Activated CD4-positive, CD25-positive, alpha-beta regulatory T cell treated with anti-CD3 and anti-CD28 coated beads, Interleukin-2, amount 50 U/mL, for 24 hours (primary cell): ENCODE measurements at regions not wholly inside any gene's neighbourhood (a gene's known extent, or its start where the extent isn't known, plus 50 kb on each side); places are given as distances from the start of the nearest gene placed in this dataset.
"Not testable (repeated sequence)": the region's sequence is repeated elsewhere in the genome, so short reads cannot be mapped to it uniquely, and the experiment has no call there.

ENCODE experiments used
- ATAC-seq, 2 donors: fragments of 150-1000 bp; cut with Tn5 transposase; one replicate each; pipeline ENCODE4 v1.10.0; 2021; ENCODE audit warnings: mild to moderate bottlenecking in 1 of 2, moderate library complexity in 1 of 2

DNA sequence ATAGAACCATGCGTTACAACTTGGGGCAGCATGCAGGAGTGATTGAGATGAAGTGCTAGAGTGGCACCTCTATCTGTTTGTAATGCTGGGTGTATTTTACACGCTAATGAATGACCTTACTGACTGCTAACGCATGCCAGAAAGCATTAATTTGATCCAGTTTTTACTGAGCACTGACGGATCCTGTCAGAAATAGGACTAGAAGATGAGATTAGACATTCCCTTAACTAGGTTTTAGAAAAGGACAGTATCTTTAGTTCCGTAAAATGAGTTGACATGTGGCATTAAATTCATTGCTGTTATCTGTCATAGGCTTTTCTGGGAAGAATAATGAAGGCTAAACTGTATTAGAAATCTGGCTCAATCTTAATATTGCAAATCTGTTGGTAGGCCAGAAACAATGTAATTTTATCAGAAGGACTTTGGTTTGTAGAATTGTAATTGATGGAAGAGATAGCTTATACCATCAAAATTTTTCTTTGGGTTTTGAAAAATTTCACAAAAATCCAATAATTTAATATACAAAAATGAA lies 140.4 kb upstream of the WDFY3 start:
- no peak for ATAC-seq

DNA sequence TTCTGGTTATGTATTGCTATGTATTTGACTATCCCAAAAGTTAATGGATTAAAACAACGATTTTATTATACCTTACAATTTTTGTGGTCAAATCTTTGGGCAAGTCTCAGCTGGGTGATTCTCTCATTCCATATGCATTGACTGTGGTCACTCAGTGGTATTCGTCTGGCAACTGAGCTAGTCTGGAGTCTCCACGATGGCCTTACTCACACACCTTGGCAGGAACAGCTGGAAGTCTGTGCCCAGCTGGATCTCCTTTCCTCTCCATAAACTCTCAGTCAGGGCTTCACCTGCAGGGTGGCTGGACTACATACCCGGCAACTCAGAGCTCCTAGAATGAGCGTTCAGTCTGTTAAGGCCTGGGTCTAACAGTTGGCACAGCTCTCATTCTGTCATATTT lies 141.1 kb upstream of the WDFY3 start:
- no peak for ATAC-seq

DNA sequence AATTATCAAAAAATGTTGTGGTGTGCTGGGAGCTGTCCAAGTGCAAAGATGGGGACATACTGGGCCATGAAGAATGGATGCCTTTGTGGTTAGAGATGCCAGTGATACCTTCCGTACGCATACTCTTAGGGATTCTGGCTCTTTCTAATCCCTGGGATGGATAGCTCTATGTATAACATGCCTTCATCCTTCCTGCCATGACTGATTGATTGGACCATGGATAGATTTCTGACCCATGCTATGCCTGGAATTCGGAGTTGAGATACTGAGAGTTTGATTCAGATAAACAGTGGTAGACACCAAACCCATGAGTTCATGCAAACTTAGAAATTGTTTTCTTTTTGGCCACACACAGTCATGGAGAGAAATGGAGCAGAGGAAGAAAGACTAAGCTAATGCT lies 147.2 kb upstream of the WDFY3 start:
- no peak for ATAC-seq

DNA sequence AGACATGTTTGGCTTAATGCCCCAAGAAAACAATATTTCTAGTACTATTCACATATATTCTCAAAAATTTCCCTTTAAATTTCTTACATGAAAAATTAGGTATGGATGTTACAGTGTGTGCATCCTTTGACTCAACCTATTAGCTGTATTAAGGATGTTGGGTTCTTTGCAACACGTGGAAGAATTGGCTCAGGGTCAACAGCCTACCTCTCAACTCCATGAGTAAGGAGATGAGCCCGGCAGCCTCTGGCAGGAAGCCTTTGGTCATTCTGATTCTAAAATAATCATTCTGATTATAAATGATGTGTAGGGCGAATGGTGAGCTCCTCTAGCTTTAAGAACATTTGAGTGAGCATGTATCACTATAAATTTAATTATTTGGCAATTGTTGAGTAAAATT lies 148.0 kb upstream of the WDFY3 start:
- ATAC-seq: no peak

DNA sequence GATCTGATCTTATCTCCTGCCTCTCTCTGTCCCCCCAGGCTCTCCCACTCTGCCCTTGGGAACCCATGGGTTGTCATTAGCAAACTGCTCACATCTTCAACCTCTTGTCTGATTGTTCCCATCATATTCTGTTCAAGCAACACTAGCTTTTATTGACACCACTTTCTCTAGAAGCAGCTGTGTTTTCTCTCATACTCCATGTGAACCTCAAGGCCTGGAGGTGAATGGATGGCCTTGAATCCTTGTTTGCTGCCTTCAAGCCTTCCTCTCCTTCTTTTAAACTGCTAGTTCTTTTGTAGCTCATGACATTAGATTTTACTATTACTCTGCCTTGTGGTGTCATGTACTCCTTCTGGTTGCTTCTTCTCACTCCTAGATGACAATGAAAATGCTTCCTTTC lies 149.5 kb upstream of the WDFY3 start:
- no peak for ATAC-seq

DNA sequence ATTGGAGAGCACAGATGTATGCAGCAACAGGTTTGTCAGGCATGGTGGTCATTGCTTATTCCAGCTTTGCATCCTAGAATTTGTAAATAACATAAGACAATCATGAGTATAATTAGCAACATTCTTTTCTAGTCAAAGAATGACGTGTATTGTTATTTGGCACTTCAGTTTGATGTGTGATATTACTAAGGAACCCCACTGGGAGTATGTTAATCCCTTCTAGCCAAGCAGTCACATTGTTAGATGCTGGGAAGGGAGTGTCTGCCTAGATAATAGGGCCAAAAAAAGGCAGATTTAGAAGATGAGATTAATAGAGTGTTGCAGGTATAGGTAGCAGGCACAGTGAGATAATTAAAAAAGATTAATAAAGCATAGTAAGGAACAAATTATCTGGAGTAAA lies 159.2 kb upstream of the WDFY3 start:
- ATAC-seq: no peak

DNA sequence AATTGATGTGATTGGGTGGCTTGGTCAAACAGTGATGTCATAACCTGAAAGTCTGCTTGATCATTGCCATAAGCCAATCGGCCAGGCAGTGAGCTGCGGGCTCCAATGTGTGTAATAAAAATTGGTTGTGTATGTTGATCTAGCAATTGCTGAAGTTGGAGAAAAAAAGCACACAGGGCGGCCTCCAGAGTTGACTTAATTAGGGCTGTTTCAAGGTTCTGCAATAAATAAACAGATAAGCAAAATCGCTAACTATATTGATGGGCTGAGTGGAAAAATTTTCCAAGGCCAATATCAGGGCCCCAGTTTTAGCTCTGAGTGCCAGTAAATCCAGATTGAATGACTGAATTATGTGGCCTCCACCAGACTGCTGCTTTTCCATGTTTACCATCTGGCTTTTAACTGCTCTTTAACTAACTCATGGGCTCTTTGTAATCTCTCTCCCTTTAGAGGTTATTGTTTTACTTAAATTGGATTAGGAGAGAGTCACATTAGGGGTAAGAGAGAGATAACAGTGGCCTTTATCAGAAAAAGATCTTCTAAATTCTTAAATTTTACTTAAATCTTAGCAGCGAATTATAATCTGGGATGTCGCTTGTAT lies 160.6 kb upstream of the WDFY3 start:
- ATAC-seq: no peak

DNA sequence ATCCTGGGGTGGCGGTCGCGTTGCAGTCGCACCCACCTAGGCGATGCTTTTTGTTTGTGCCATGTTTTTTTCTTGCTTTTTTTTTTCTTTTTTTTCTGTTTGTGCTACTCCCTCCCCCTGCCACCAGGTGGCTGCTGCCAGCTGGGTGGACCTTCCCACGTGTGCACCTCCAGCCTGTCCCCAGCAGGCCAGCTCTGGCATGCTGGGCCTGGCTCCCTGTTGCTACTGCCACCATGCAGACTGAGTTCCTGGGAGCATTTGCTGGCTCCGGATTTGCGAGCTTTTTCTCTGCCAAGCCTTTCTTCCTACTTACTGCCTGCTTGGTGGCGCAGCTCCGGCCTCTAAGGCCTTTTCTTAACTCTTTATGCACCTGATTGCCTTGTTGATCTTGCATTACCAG lies 161.2 kb upstream of the WDFY3 start:
- ATAC-seq: no peak

DNA sequence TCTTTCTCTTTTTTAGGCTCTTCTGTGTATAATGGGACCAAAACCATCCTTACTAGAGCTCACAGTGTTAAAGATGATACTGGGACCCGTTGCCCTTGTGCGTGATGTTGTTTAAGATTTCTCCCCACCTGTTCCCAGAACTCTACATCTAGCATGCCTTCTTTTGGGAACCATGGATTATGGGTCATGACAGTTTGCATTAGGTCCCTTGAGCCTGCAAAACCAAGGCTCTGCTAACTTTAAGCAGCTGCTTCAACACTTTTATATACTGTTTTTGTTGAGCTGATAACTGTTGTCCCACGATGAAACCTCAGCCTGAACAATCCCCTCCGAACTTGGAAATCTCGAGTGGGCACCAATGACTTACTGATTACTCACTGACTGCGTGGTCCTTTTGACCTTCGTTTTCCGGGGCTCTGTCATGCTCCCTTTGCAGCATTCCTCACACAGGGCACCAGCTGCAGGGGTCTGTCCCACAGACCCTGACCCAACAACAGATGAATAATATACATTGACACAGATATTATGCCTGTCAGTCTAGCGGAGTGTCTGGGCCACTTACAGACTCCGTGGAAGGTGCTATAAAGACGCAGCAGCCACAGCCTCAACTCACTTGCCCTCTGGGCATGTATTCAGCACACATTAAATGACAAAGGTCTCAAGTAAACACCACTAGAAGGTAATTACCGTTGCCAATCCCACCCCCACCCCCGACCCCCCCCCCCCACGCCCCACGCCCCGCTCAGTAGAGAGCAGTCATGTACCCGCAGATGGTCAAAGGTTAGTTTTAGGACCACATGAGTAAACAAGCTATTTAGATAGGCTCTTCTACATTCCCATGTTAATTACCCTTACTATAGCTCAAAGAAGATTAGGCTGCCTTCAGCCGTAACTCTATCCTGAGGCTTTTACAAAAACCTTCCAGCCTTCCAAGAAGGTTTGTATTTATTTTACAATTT lies 162.0 kb upstream of the WDFY3 start:
- no peak for ATAC-seq

DNA sequence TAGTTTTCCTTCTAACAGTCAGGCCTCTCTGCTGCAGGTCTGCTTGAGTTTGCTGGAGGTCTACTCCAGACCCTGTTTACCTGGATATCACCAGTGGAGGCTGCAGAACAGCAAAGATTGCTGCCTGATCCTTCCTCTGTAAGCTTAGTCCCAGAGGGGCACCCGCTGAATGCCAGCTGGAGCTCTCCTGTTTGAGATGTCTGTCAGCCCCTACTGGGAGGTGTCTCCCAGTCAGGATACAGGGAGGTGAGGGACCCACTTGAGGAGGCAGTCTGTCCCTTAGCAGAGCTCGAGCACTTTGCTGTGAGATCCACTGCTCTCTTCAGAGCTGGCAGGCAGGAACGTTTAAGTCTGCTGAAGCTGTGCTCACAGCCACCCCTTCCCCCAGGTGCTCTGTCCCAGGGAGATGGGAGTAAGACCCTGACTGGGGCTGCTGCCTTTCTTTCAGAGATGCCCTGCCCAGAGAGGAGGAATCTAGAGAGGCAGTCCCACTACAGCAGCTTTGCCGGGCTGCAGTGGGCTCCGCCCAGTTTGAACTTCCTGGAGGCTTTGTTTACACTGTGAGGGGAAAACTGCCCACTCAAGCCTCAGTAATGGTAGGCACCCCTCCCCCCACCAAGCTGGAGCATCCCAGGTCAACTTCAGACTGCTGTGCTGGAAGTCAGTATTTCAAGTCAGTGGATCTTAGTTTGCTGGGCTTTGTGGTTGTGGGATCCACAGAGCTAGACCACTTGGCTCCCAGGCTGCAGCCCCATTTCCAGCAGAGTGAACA lies 163.1 kb upstream of the WDFY3 start:
- ATAC-seq: not testable (repeated sequence)

DNA sequence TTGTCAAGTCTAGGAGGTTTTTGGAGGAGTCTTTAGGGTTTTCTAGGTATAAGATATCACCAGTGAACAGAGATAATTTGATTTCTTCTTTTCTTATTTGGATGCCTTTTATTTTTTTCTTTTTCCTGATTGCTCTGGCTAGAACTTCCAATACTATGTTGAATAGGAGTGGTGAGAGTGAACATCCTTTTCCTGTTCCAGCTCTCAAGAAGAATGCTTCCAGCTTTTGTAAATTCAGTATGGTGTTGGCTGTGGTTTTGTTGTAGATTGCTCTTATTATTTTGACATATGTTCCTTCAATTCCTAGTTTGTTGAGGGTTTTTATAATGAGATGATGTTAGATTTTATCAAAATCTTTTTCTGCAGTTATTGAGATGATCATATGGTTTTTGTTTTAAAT lies 165.6 kb upstream of the WDFY3 start:
- ATAC-seq: no peak

DNA sequence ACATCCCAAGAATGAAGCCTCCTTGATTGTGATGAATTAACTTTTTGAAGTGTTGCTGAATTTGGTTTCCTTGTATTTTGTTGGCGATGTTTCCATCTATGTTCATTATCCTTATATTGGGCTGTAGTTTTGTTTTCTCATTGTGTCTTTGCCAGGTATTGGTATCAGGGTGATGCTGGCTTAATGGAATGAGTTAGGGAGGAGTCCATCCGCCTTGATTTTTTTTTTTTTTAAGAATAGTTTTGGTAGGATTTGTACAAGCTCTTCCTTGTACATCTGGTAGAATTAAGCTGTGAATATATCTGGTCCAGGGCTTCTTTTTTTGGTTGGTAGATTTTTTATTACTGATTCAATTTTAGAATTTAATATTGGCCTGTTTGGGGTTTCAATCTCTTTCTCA lies 166.1 kb upstream of the WDFY3 start:
- no peak for ATAC-seq

DNA sequence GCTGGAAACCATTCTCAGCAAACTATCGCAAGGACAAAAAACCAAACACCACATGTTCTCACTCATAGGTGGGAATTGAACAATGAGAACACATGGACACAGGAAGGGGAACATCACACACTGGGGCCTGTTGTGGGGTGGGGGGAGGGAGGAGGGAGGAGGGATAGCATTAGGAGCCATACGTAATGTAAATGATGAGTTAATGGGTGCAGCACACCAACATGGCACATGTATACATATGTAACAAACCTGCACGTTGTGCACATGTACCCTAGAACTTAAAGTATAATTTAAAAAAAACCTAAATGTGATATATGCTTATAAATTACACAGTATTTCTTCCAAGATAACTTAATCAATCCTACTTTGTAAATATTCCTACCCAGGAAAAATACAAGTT lies 173.3 kb upstream of the WDFY3 start:
- ATAC-seq: not testable (repeated sequence)

DNA sequence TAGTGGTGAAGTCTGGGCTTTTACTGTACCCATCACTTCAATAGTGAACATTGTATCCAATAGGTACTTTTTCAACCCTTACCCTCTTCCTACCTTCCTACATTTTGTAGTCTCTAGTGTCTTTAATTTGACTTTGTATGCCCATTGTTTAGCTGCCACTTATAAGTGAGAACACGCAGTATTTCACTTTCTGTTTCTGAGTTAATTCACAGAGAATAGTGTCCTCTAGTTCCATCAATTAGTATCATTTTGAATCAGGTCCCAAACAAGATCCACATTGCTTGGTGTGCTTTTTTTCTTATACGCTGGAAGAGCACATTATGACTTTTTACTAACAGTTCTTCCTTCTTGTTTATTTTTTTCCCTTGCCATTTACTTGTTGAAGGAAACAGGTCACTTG lies 176.0 kb upstream of the WDFY3 start:
- ATAC-seq: no peak

DNA sequence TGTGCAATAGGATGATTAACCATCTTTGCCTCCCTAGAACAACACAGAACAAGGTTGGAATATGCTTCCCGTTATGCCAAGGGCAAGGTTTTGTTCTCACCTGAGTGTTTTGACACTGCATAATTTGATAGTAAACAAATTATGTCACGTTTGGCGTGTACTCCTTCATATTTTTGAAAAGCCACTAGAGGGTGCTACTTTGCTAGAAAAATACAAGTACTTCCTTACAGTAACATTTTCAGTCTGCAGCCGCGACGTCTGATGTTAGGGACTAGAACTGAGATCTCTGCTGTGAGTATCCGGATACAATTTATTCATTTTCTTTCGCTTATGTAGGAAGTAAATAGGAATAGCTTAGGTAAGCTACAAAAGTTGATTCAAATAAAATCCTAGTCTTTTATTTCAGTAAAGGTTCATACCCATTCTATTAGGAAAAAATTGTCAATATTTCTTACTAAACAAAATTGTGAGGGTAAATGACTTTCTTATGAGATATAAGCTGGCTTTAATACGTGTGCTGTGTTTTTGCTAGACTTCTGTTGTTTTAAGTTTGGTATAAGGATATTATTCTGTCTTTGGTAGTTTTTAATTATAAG lies 181.1 kb upstream of the WDFY3 start:
- ATAC-seq: no peak

DNA sequence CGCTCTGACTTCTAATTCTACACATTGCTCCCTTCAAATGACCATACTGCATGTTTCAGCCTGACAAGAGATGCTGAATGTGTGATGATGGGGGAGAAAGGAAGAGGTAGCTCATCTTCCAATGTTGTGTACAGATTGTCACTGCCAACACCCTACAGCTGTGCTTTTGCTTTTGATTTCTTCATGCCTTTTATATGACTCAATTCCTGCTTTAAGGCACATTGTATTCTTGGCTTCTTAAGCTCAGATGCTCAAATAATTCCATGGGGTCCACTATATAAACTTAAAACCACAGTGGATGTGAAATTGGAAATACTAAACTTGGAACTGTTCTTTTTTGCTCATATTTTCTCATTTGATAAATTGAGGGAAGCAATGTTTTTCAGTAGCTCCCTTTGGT lies 183.2 kb upstream of the WDFY3 start:
- ATAC-seq: no peak

DNA sequence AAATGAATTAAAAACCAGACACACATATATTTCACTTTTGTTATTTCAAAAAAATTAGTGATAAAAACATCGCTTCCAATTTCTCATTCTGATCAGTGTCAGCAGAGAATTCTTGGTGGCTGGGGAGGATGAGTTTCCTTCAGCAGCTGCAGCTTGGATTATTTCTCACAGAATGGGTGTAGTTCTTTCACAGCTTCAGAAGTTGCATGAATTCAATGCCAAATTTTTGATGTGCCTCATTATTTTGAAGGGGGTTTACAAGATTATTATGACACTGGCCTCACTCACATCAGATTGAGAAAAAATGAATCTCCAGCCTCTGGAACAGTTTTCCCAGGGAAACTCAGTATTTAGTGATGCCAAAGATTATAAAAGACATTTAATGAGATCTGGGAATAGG lies 184.9 kb upstream of the WDFY3 start:
- no peak for ATAC-seq

DNA sequence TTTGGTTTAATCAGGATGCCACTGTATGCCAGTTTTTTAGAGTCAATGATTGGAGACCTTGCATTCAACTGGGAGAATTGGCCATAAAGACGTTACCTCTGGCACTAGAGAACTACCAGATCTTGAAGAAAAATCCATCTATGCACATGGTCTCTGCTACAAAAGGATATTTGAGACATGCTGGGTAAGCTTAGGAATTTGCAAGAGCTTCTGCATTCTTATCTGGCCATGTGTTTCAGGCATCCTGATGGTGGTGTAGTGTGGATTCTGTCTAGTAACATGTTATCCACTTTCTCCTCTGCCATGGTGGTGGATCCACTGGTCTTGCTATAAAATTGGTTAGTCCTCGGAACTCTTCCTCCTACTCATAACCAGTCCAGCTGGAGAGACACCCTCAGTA lies 185.3 kb upstream of the WDFY3 start:
- ATAC-seq: no peak

DNA sequence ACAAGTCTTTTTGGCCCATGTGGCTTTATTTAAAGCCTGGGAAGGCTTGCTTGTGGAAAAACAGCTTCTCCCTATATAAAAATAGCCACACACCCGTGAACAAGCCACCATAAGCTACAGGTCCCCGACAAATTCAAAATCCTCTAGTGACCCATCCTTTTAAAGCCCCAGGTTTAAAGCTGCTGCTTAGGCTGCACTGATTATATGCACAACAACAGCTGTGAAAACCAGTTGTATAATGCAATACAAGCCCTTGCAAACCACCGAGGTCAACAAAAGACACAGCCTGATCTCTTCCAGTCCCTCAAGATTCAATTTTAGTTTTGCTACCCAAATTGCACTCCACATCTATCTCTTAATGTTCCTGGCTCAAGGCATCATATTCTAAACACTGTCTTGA lies 186.0 kb upstream of the WDFY3 start:
- ATAC-seq: no peak

DNA sequence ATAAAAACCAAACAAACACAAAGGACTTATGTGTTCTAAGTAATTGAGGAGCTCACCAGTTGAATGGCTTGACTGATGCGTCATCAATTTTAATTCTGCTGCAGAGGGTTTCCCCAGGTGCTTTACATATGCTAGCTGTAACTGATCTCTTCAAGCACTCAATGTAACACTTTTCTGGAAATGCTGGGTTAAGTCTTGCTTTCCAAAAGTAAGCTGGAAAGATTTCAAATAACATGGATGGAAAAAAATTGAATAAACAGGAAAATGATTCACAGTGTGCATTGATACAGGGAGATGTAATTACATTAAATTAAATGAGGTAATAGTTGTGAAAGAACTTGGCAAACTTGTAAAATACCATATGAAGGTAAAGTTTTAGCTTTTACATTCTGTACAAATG lies 186.7 kb upstream of the WDFY3 start:
- ATAC-seq: no peak

DNA sequence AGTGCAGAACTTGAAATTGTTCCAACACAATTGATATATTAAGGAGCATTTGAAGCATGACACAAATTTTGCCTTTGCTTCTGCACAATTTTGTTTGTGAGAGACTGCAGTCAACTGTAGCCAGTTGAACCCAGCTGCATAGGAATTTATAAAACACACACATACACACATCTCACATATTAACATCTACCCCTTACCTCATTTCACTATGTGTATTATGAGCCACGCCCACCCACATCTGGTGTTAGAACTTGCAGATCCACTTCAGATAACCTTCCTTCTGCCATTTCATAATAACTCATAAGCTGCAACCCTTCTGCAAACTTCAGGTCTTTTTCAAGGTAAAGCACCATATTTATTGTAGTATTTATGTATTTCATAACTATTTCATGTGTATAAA lies 188.1 kb upstream of the WDFY3 start:
- ATAC-seq: no peak

DNA sequence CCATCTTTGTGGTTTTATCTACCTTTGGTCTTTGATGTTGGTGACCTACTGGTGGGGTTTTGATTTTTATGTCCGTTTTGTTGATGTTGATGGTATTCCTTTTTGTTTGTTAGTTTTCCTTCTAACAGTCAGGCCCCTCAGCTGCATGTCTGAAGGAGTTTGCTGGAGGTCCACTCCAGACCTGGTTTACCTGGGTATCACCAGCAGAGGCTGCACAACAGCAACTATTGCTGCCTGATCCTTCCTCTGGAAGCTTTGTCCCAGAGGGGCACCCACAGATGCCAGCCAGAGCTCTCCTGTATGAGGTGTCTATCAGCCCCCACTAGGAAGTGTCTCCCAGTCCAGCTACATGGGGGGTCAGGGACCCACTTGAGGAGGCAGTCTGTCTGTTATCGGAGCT lies 199.3 kb upstream of the WDFY3 start:
- no peak for ATAC-seq

DNA sequence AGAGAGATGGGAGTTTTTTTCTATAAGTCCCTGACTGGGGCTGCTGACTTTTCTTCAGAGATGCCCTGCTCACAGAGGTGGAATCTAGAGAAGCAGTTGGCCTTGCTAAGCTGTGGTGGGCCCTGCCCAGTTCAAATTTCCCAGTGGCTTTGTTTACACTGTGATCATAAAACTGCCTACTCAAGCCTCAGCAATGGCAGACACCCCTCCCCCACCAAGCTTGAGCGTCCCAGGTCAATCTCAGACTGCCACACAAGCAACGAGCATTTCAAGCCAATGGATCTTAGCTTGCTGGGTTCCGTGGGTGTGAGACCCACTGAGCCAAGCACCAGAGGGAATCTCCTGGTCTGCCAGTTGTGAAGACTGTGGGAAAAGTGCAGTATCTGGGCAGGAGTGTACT lies 199.8 kb upstream of the WDFY3 start:
- ATAC-seq: no peak
